ENCODE measurements at regions not wholly inside any gene's neighbourhood (a gene's known extent, or its start where the extent isn't known, plus 50 kb on each side); places are given as distances from the start of the nearest gene placed in this dataset.

DNA sequence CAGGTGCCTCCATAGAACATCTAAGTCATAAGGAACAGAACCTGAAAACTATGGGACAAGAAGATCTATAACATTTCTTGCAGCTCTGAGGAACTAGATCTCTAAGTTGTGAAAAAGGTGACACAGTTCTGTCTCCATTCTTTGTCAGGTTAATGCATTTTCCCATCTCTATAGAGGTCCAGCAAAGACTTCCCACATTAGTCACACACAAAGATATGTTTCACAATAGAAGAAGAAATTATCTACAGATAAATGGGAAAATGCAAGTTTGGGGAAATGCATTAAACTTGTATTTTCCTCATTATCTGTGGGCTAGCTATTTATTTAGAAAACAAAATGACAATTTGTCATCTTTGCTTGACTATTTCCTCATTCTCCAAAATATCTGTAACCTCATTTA lies 458.6 kb upstream of the PAPPA start:
- intact Hi-C loops (cut with micrococcal nuclease; ENCODE audit: unreplicated experiment) = no loop called here
- no peaks in the 10 kb centered on the region for H4K20me1 ChIP-seq (ENCODE audit: insufficient read depth, low read length)
- no peaks in the 10 kb centered on the region for H3K27me3 ChIP-seq (ENCODE audit: control insufficient read depth in 1 of 2, insufficient read depth in 2 of 2, low read length in 2 of 2)
- no peak for FAIRE-seq
- H3K9ac ChIP-seq (ENCODE audit: insufficient read depth, low read depth, low read length) = no peak overlapping the region
- no peak for DNase-seq (ENCODE audit: low spot score)
- in situ Hi-C loops (cut with HindIII; ENCODE audit: extremely low pct_ligation_motif_present, low pct_unique_long_range_greater_than_20kb) = no loop called here
- H3K79me2 ChIP-seq (ENCODE audit: insufficient read depth, low read length) = no peaks in the 10 kb centered on the region
- no peak overlapping the region for H3K27ac ChIP-seq (ENCODE audit: extremely low read length, insufficient read depth, low read length)
- H3K4me2 ChIP-seq (ENCODE audit: low read depth, low read length) = no peak overlapping the region
- no peaks in the 10 kb centered on the region for H3K36me3 ChIP-seq (replicated peaks in 1 of 2; ENCODE audit: control insufficient read depth in 1 of 2, insufficient read depth in 2 of 2, low read length in 2 of 2)
- no peak for ATAC-seq
- H2AFZ ChIP-seq (ENCODE audit: low read length) = no peak overlapping the region
- POLR2A ChIA-PET = no interaction called here
- no peaks in the 10 kb centered on the region for H3K9me3 ChIP-seq (ENCODE audit: low read length)
- H3K4me1 ChIP-seq (ENCODE audit: insufficient read depth, low read length) = no peaks in the 10 kb centered on the region
- H3K4me3 ChIP-seq (replicated peaks in 1 of 3; ENCODE audit: insufficient read depth in 1 of 3, low read depth in 2 of 3, low read length in 3 of 3) = no peak overlapping the region
- CTCF ChIA-PET (ENCODE audit: low intra/inter-chr PET ratio, low total read pairs) = no interaction called here
- no TSS peak for BruUV-seq (replicated peaks)
- TF ChIP-seq ZNF432 (CRISPR knock-in tag; IDR thresholded peaks at IDR 0.05; ENCODE audit: borderline replicate concordance) = no peak
- no peak for TF ChIP-seq ZNF574 (CRISPR knock-in tag; IDR thresholded peaks at IDR 0.05)
- TF ChIP-seq, protein P1, sequence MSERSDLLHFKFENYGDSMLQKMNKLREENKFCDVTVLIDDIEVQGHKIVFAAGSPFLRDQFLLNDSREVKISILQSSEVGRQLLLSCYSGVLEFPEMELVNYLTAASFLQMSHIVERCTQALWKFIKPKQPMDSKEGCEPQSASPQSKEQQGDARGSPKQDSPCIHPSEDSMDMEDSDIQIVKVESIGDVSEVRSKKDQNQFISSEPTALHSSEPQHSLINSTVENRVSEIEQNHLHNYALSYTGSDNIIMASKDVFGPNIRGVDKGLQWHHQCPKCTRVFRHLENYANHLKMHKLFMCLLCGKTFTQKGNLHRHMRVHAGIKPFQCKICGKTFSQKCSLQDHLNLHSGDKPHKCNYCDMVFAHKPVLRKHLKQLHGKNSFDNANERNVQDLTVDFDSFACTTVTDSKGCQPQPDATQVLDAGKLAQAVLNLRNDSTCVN (CRISPR knock-in tag; IDR thresholded peaks at IDR 0.05; ENCODE audit: borderline replicate concordance) = no peak
- TF ChIP-seq, protein P2, sequence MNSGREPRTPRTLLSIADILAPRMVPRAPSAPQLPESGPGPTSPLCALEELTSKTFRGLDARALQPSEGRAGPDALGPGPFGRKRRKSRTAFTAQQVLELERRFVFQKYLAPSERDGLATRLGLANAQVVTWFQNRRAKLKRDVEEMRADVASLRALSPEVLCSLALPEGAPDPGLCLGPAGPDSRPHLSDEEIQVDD (CRISPR knock-in tag; IDR thresholded peaks at IDR 0.05; ENCODE audit: borderline replicate concordance) = no peak
- TF ChIP-seq PAWR (CRISPR knock-in tag; IDR thresholded peaks at IDR 0.05; ENCODE audit: borderline replicate concordance) = no peak
- no peak for TF ChIP-seq SOX6 (IDR thresholded peaks at IDR 0.05)
- TF ChIP-seq SOX6 (CRISPR knock-in tag; IDR thresholded peaks at IDR 0.05) = no peak
- TF ChIP-seq, protein P3, sequence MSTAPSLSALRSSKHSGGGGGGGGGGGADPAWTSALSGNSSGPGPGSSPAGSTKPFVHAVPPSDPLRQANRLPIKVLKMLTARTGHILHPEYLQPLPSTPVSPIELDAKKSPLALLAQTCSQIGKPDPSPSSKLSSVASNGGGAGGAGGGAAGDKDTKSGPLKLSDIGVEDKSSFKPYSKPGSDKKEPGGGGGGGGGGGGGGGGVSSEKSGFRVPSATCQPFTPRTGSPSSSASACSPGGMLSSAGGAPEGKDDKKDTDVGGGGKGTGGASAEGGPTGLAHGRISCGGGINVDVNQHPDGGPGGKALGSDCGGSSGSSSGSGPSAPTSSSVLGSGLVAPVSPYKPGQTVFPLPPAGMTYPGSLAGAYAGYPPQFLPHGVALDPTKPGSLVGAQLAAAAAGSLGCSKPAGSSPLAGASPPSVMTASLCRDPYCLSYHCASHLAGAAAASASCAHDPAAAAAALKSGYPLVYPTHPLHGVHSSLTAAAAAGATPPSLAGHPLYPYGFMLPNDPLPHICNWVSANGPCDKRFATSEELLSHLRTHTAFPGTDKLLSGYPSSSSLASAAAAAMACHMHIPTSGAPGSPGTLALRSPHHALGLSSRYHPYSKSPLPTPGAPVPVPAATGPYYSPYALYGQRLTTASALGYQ (CRISPR knock-in tag; IDR thresholded peaks at IDR 0.05) = no peak
- TF ChIP-seq ONECUT2 (CRISPR knock-in tag; IDR thresholded peaks at IDR 0.05) = no peak
- no peak for TF ChIP-seq TMF1 (CRISPR knock-in tag; IDR thresholded peaks at IDR 0.05; ENCODE audit: low read depth)
- no peak for TF ChIP-seq YEATS2 (CRISPR knock-in tag; IDR thresholded peaks at IDR 0.05; ENCODE audit: borderline replicate concordance)
- TF ChIP-seq NFYB (CRISPR knock-in tag; IDR thresholded peaks at IDR 0.05) = no peak
- no peak for TF ChIP-seq CBX5 (CRISPR knock-in tag; IDR thresholded peaks at IDR 0.05; ENCODE audit: borderline replicate concordance)
- TF ChIP-seq ZNF724P (CRISPR knock-in tag; IDR thresholded peaks at IDR 0.05; ENCODE audit: borderline replicate concordance) = no peak
- TF ChIP-seq IRF1 (CRISPR knock-in tag; IDR thresholded peaks at IDR 0.05; ENCODE audit: low read depth) = no peak
- TF ChIP-seq ZNF34 (CRISPR knock-in tag; IDR thresholded peaks at IDR 0.05; ENCODE audit: borderline replicate concordance) = no peak
- TF ChIP-seq, protein P4, sequence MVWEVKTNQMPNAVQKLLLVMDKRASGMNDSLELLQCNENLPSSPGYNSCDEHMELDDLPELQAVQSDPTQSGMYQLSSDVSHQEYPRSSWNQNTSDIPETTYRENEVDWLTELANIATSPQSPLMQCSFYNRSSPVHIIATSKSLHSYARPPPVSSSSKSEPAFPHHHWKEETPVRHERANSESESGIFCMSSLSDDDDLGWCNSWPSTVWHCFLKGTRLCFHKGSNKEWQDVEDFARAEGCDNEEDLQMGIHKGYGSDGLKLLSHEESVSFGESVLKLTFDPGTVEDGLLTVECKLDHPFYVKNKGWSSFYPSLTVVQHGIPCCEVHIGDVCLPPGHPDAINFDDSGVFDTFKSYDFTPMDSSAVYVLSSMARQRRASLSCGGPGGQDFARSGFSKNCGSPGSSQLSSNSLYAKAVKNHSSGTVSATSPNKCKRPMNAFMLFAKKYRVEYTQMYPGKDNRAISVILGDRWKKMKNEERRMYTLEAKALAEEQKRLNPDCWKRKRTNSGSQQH (CRISPR knock-in tag; IDR thresholded peaks at IDR 0.05; ENCODE audit: low read depth) = no peak
